Astrocyte (in vitro differentiated cells and primary cell): ENCODE measurements at regions not wholly inside any gene's neighbourhood (a gene's known extent, or its start where the extent isn't known, plus 50 kb on each side); places are given as distances from the start of the nearest gene placed in this dataset.

Source experiments
- DNase-seq: peaks from one replicate; pipeline ENCODE4 v3.0.0-alpha.2; 2010; ENCODE audit warnings: low read depth
- FAIRE-seq: peaks from 2 replicates; lab custom pipeline; 2011; peaks lifted over from hg19 to GRCh38; lab: Jason Lieb, UNC
- H2AFZ ChIP-seq: 2 replicates; pipeline ENCODE4 v1.6.0; 2012; ENCODE audit warnings: low read depth, low read length, inconsistent platforms
- H3K27ac ChIP-seq: 2 replicates; pipeline ENCODE4 v1.5.1; 2011; ENCODE audit warnings: low read depth, low read length, inconsistent platforms
- H3K27me3 ChIP-seq: 2 replicates; pipeline ENCODE4 v1.6.0; 2011; ENCODE audit warnings: low read length, inconsistent platforms; ENCODE audit not compliant: insufficient read depth
- H3K36me3 ChIP-seq: 2 replicates; pipeline ENCODE4 v1.5.1; 2011; ENCODE audit warnings: low read length, inconsistent platforms; ENCODE audit not compliant: insufficient read depth
- H3K4me1 ChIP-seq: 2 replicates; pipeline ENCODE4 v1.5.1; 2011; ENCODE audit warnings: low read length, inconsistent platforms; ENCODE audit not compliant: insufficient read depth
- H3K4me2 ChIP-seq: 2 replicates; pipeline ENCODE4 v1.6.0; 2012; ENCODE audit warnings: low read length, inconsistent platforms
- H3K4me3 ChIP-seq: 2 replicates; pipeline ENCODE4 v1.5.1; 2011; ENCODE audit warnings: low read depth, mild to moderate bottlenecking, low read length, inconsistent platforms; ENCODE audit not compliant: insufficient read depth
- H3K79me2 ChIP-seq: 2 replicates; pipeline ENCODE4 v1.6.0; 2012; ENCODE audit warnings: mild to moderate bottlenecking, low read length, inconsistent platforms; ENCODE audit not compliant: insufficient read depth
- H3K9ac ChIP-seq: 2 replicates; pipeline ENCODE4 v1.6.0; 2012; ENCODE audit warnings: mild to moderate bottlenecking, low read length, inconsistent platforms
- H3K9me3 ChIP-seq: 2 replicates; pipeline ENCODE4 v1.5.1; 2012; ENCODE audit warnings: low read depth, mild to moderate bottlenecking, low read length, inconsistent platforms; ENCODE audit not compliant: insufficient read depth
- H4K20me1 ChIP-seq: 2 replicates; pipeline ENCODE4 v1.6.0; 2012; ENCODE audit warnings: low read length, inconsistent platforms; ENCODE audit not compliant: insufficient read depth
- H3K27ac Mint-ChIP-seq: one replicate; pipeline ENCODE4 v1.8.0; 2021; ENCODE audit warnings: mild to moderate bottlenecking, mixed read lengths; ENCODE audit not compliant: unreplicated experiment
- H3K27me3 Mint-ChIP-seq: one replicate; pipeline ENCODE4 v1.8.0; 2021; ENCODE audit warnings: low read depth, mixed read lengths; ENCODE audit not compliant: unreplicated experiment
- H3K36me3 Mint-ChIP-seq: one replicate; pipeline ENCODE4 v1.8.0; 2021; ENCODE audit warnings: low read depth, mixed read lengths; ENCODE audit not compliant: unreplicated experiment
- H3K4me1 Mint-ChIP-seq: one replicate; pipeline ENCODE4 v1.8.0; 2021; ENCODE audit warnings: low read depth, mixed read lengths; ENCODE audit not compliant: unreplicated experiment
- H3K4me3 Mint-ChIP-seq: one replicate; pipeline ENCODE4 v1.8.0; 2021; ENCODE audit warnings: mild to moderate bottlenecking, moderate library complexity, mixed read lengths; ENCODE audit not compliant: unreplicated experiment
- H3K9me3 Mint-ChIP-seq: one replicate; pipeline ENCODE4 v1.8.0; 2021; ENCODE audit warnings: mild to moderate bottlenecking, mixed read lengths; ENCODE audit not compliant: unreplicated experiment
- EZH2 ChIP-seq: IDR thresholded peaks from 2 replicates; pipeline ENCODE4 v1.6.1; 2012; ENCODE audit warnings: mild to moderate bottlenecking, low read length, inconsistent platforms; ENCODE audit not compliant: insufficient read depth
- TF ChIP-seq, protein P1 (sequence below): IDR thresholded peaks from 2 replicates; pipeline ENCODE4 v1.5.1; 2011; ENCODE audit warnings: low read depth, mild to moderate bottlenecking, inconsistent platforms, low read length, moderate library complexity; ENCODE audit not compliant: insufficient read depth

DNA sequence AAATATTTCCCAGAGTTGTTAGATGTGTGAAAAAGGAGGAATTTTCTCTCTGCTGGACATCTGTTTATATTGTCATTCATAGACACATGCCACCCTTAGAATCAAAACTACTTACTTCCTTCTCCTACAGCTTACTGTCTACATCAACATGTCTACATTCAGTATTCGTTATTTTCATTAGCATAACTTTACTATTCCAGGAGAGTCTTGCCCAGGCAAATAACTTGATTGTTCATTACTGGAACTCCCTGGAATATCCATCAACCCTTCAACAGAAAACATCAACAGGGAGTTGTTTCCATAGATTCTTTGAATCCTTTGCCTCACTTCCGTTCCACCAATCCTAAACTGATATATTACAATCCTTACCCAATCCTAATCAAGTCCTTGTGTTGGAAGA is 457.5 kb upstream of the ZNF608 start:
- Histone ChIP-seq H3K4me2 (no peak overlapping the region), H3K9me3 (no peaks in the 10 kb centered on the region), H3K9ac (no peak overlapping the region), H3K79me2 (no peaks in the 10 kb centered on the region), H2AFZ (no peak overlapping the region), H4K20me1 (no peaks in the 10 kb centered on the region), H3K36me3 (no peaks in the 10 kb centered on the region), H3K27me3 (no peaks in the 10 kb centered on the region), H3K4me1 (peaks cover 5% of the 10 kb centered on the region), H3K4me3 (no peak overlapping the region), H3K27ac (no peak overlapping the region)
- peaks cover 31% of the 10 kb centered on the region for H3K4me1 Mint-ChIP-seq
- no peak for TF ChIP-seq EZH2
- FAIRE-seq (no peak), DNase-seq (no peak)
- H3K9me3 Mint-ChIP-seq, result no peaks in the 10 kb centered on the region
- H3K4me3 Mint-ChIP-seq, result no peak overlapping the region
- H3K36me3 Mint-ChIP-seq, result no peaks in the 10 kb centered on the region
- no peak overlapping the region for H3K27ac Mint-ChIP-seq
- H3K27me3 Mint-ChIP-seq, result no peaks in the 10 kb centered on the region

DNA sequence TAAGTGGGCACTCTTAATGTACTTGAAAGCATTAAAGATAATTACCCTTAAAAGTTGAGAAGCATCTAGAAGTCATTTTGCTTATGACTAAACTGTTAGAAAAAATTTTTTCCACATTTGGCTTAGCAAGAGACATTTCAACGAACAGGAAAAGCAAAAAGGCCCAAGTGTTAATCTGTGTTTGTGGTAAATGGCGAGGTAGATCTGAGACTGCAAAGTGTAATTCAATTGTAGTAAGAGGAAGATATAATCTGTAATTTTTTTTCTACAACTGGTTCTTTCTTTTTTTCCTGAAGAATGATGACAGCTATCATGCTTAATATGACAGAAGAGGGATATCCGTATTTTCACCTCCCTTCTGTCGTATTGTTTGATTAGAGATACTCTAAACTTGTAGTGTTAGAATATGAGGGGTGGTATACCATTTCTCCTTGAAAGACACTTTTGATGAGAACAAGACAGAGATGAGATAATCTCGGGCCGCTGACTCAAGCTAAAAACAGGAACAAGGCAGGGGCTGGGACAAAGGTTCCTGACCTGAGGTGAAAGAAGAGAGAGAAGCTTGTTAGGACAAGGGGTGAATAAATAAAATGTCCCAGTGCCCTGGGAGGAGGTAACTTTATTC is 459.3 kb upstream of the ZNF608 start:
- TF ChIP-seq EZH2, result no peak
- TF ChIP-seq, protein P1, sequence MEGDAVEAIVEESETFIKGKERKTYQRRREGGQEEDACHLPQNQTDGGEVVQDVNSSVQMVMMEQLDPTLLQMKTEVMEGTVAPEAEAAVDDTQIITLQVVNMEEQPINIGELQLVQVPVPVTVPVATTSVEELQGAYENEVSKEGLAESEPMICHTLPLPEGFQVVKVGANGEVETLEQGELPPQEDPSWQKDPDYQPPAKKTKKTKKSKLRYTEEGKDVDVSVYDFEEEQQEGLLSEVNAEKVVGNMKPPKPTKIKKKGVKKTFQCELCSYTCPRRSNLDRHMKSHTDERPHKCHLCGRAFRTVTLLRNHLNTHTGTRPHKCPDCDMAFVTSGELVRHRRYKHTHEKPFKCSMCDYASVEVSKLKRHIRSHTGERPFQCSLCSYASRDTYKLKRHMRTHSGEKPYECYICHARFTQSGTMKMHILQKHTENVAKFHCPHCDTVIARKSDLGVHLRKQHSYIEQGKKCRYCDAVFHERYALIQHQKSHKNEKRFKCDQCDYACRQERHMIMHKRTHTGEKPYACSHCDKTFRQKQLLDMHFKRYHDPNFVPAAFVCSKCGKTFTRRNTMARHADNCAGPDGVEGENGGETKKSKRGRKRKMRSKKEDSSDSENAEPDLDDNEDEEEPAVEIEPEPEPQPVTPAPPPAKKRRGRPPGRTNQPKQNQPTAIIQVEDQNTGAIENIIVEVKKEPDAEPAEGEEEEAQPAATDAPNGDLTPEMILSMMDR, result no peak
- H3K4me2 ChIP-seq, result no peak overlapping the region
- Mint-ChIP-seq H3K9me3 (no peaks in the 10 kb centered on the region), H3K36me3 (no peaks in the 10 kb centered on the region), H3K27me3 (no peaks in the 10 kb centered on the region), H3K27ac (no peak overlapping the region), H3K4me1 (peaks cover 22% of the 10 kb centered on the region), H3K4me3 (no peak overlapping the region)
- H3K36me3 ChIP-seq, result no peaks in the 10 kb centered on the region
- FAIRE-seq (no peak), DNase-seq (no peak)
- H2AFZ ChIP-seq, result no peak overlapping the region
- H3K4me3 ChIP-seq, result no peak overlapping the region
- H3K9me3 ChIP-seq, result no peaks in the 10 kb centered on the region
- no peaks in the 10 kb centered on the region for H4K20me1 ChIP-seq
- H3K27ac ChIP-seq, result no peak overlapping the region
- no peaks in the 10 kb centered on the region for H3K79me2 ChIP-seq
- H3K27me3 ChIP-seq, result no peaks in the 10 kb centered on the region
- no peak overlapping the region for H3K9ac ChIP-seq
- no peaks in the 10 kb centered on the region for H3K4me1 ChIP-seq

DNA sequence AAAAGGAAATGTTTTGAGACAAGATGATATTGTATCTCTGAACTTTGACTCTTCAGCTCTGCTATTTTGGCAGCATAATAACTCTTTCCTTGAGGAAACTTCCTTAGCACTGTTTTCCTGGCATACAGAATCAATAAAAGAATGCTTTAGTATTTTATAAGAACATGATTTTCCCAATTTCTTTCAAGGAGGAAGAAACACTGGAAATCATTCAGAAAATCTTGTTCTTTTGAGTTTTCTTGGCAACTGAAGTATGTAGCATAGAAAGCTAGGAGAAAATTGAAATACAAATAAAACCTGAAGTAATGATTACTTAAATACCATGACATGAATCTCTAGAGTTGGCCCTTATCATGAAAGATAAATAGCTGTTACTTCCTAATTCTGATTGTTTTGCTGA is 461.4 kb upstream of the ZNF608 start:
- Mint-ChIP-seq H3K36me3 (no peaks in the 10 kb centered on the region), H3K9me3 (no peaks in the 10 kb centered on the region), H3K27me3 (no peaks in the 10 kb centered on the region), H3K4me1 (peaks cover 18% of the 10 kb centered on the region), H3K4me3 (no peak overlapping the region), H3K27ac (no peak overlapping the region)
- Histone ChIP-seq H3K79me2 (no peaks in the 10 kb centered on the region), H2AFZ (no peak overlapping the region), H3K4me1 (no peaks in the 10 kb centered on the region), H3K27ac (no peak overlapping the region), H3K9ac (no peak overlapping the region), H3K4me3 (no peak overlapping the region), H4K20me1 (no peaks in the 10 kb centered on the region), H3K4me2 (no peak overlapping the region), H3K27me3 (no peaks in the 10 kb centered on the region), H3K36me3 (no peaks in the 10 kb centered on the region), H3K9me3 (no peaks in the 10 kb centered on the region)
- no peak for FAIRE-seq
- no peak for DNase-seq
- TF ChIP-seq, protein P1, result no peak
- TF ChIP-seq EZH2, result no peak
